DOHH2 (cell line): ENCODE measurements at regions not wholly inside any gene's neighbourhood (a gene's known extent, or its start where the extent isn't known, plus 50 kb on each side); places are given as distances from the start of the nearest gene placed in this dataset.
"Not testable (repeated sequence)": the region's sequence is repeated elsewhere in the genome, so short reads cannot be mapped to it uniquely, and the experiment has no call there.

Experiments
- H3F3A ChIP-seq: fragments of 200-600 bp; sonication (generic), shearing (Covaris generic); 2 replicates; pipeline ENCODE4 v1.6.0; 2016; ENCODE audit warnings: antibody characterized with exemption, mild to moderate bottlenecking; ENCODE audit not compliant: control insufficient read depth, insufficient read depth
- H3K27ac ChIP-seq: fragments of 200-600 bp; sonication (generic); 2 replicates; pipeline ENCODE4 v1.5.1; 2014; ENCODE audit warnings: low read depth, mild to moderate bottlenecking, low read length, moderate library complexity
- H3K27me3 ChIP-seq: fragments of 200-600 bp; sonication (generic); 2 replicates; pipeline ENCODE4 v1.6.1; 2014; ENCODE audit warnings: mild to moderate bottlenecking, low read length, mixed read lengths; ENCODE audit not compliant: control insufficient read depth
- H3K36me3 ChIP-seq: fragments of 200-600 bp; sonication (generic); 2 replicates; pipeline ENCODE4 v1.6.1; 2014; ENCODE audit warnings: mild to moderate bottlenecking, low read length, moderate library complexity, mixed read lengths; ENCODE audit not compliant: control insufficient read depth
- H3K4me1 ChIP-seq: fragments of 200-600 bp; sonication (generic); 2 replicates; pipeline ENCODE4 v1.6.1; 2014; ENCODE audit warnings: mild to moderate bottlenecking, low read length, mixed read lengths; ENCODE audit not compliant: control insufficient read depth
- H3K4me2 ChIP-seq: fragments of 200-600 bp; sonication (generic); 2 replicates; pipeline ENCODE4 v1.6.0; 2014; ENCODE audit warnings: mild to moderate bottlenecking, low read length, moderate library complexity
- H3K4me3 ChIP-seq: fragments of 200-600 bp; sonication (generic); 2 replicates; pipeline ENCODE4 v1.5.1; 2014; ENCODE audit warnings: mild to moderate bottlenecking, low read length, mixed read lengths
- H3K79me2 ChIP-seq: fragments of 200-600 bp; sonication (generic); 2 replicates; pipeline ENCODE4 v1.6.1; 2014; ENCODE audit warnings: mild to moderate bottlenecking, low read length, mixed read lengths; ENCODE audit not compliant: control insufficient read depth
- H3K9me2 ChIP-seq: fragments of 200-600 bp; sonication (generic); replicated peaks from 2 replicates; pipeline ENCODE4 v1.6.1; 2014; ENCODE audit warnings: mild to moderate bottlenecking, low read length, mixed read lengths; ENCODE audit not compliant: control insufficient read depth
- H3K9me3 ChIP-seq: fragments of 200-600 bp; sonication (generic); 2 replicates; pipeline ENCODE4 v1.6.1; 2014; ENCODE audit warnings: antibody characterized with exemption, low read length, mixed read lengths; ENCODE audit not compliant: control insufficient read depth, insufficient read depth
- H4K20me1 ChIP-seq: fragments of 200-600 bp; sonication (generic); 2 replicates; pipeline ENCODE4 v1.6.0; 2014; ENCODE audit warnings: low read depth, mild to moderate bottlenecking, antibody characterized with exemption, low read length, moderate library complexity; ENCODE audit not compliant: control insufficient read depth, insufficient read depth
- EZH2phosphoT487 ChIP-seq: fragments of 200-600 bp; sonication (generic); IDR thresholded peaks from 2 replicates; pipeline ENCODE4 v1.6.1; 2017; ENCODE audit warnings: borderline replicate concordance, mild to moderate bottlenecking, antibody characterized with exemption, low read length, moderate library complexity, mixed read lengths
- TF ChIP-seq, protein P1 (sequence below): fragments of 200-600 bp; sonication (generic); IDR thresholded peaks from one replicate; pipeline ENCODE4 v1.5.1; 2014; ENCODE audit warnings: antibody characterized with exemption, mild to moderate bottlenecking, low read depth, low read length; ENCODE audit not compliant: poor library complexity, severe bottlenecking

DNA sequence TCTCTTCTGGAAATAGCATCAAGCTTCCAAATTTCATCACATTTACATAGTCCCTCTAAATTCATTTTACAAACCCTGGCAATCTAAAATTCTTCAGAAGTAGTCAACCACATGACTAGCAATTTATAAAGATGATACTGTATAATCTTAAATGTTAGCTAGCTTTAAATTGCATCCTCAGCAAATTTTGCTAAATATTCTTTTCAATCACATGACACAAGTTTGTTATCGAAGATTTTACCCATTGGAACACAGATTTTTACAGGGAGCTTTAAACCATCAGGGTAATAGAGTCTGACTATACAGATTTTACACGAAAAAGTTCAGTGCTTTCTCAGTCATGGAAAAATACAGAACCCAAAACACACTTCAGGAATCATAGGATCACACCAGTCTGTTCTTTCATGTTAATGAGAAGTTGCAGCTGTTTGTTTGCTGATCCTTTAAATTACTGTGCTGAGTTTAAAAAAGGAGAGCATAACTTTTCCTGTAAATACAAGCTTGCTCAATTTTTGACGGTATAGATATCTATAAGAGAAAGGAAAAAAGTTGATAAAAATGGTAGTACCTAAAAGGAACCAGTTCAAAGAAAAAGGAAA, 445.8 kb upstream of the ADGRB3 start:
- no peak overlapping the region for H3K4me3 ChIP-seq
- no peaks in the 10 kb centered on the region for H3F3A ChIP-seq
- no peaks in the 10 kb centered on the region for H3K79me2 ChIP-seq
- no peaks in the 10 kb centered on the region for H4K20me1 ChIP-seq
- no peak overlapping the region for H3K4me2 ChIP-seq
- no peaks in the 10 kb centered on the region for H3K4me1 ChIP-seq
- TF ChIP-seq, protein P1, sequence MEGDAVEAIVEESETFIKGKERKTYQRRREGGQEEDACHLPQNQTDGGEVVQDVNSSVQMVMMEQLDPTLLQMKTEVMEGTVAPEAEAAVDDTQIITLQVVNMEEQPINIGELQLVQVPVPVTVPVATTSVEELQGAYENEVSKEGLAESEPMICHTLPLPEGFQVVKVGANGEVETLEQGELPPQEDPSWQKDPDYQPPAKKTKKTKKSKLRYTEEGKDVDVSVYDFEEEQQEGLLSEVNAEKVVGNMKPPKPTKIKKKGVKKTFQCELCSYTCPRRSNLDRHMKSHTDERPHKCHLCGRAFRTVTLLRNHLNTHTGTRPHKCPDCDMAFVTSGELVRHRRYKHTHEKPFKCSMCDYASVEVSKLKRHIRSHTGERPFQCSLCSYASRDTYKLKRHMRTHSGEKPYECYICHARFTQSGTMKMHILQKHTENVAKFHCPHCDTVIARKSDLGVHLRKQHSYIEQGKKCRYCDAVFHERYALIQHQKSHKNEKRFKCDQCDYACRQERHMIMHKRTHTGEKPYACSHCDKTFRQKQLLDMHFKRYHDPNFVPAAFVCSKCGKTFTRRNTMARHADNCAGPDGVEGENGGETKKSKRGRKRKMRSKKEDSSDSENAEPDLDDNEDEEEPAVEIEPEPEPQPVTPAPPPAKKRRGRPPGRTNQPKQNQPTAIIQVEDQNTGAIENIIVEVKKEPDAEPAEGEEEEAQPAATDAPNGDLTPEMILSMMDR = no peak
- no peak for TF ChIP-seq EZH2phosphoT487
- H3K27me3 ChIP-seq = no peaks in the 10 kb centered on the region
- no peaks in the 10 kb centered on the region for H3K36me3 ChIP-seq
- no peaks in the 10 kb centered on the region for H3K9me3 ChIP-seq
- no peak overlapping the region for H3K27ac ChIP-seq
- no peaks in the 10 kb centered on the region for H3K9me2 ChIP-seq

DNA sequence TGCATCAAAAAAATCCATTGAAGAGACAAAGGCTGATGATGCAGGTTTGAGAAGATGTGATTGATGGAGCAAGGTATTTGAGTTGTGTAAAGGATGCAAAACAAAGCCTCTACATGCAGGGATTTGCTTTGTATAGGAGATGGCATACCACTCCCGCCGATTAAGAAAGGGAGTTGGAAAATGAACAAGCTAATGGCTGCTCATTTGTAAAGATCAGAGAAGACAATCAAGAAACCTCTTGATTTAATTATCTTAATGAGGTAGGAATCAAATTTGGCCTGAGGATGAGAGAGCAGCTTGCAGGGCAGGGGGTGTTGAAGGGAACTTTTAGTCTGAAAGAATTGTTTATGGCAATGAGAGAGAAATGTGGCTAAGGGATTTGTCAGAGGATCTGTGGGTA, 448.2 kb upstream of the ADGRB3 start:
- Histone ChIP-seq H3K9me2 (no peaks in the 10 kb centered on the region), H3K4me3 (no peak overlapping the region), H3K27ac (no peak overlapping the region), H3K4me2 (no peak overlapping the region), H3K36me3 (no peaks in the 10 kb centered on the region), H3F3A (no peaks in the 10 kb centered on the region), H3K9me3 (no peaks in the 10 kb centered on the region), H3K4me1 (no peaks in the 10 kb centered on the region), H4K20me1 (no peaks in the 10 kb centered on the region), H3K27me3 (no peaks in the 10 kb centered on the region), H3K79me2 (no peaks in the 10 kb centered on the region)
- TF ChIP-seq, protein P1 = no peak
- TF ChIP-seq EZH2phosphoT487 = no peak

DNA sequence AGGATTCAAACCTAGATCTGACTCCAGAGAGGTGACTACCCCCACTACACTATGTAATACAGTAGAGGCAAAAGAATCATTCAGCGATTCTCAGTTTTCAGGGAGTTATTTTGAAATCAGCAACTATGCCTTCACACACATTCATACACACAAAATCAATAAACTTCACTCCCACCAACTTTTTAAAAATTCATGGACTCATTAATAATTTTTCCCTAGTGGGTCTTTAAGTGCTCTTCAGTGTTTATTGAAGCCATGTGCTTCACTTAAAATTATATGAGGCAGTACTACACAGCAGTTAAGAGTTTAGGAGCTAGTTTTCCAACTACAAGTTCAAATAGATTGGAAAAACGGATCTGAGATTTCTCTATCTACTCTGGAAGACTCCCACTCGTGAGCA, 452.7 kb upstream of the ADGRB3 start:
- H3K79me2 ChIP-seq = no peaks in the 10 kb centered on the region
- no peaks in the 10 kb centered on the region for H3K9me2 ChIP-seq
- H3K4me2 ChIP-seq = no peak overlapping the region
- no peaks in the 10 kb centered on the region for H3K27me3 ChIP-seq
- no peaks in the 10 kb centered on the region for H3K36me3 ChIP-seq
- H3F3A ChIP-seq = no peaks in the 10 kb centered on the region
- H3K27ac ChIP-seq = no peak overlapping the region
- TF ChIP-seq, protein P1 = no peak
- TF ChIP-seq EZH2phosphoT487 = no peak
- H3K4me3 ChIP-seq = no peak overlapping the region
- no peaks in the 10 kb centered on the region for H3K4me1 ChIP-seq
- H3K9me3 ChIP-seq = no peaks in the 10 kb centered on the region
- H4K20me1 ChIP-seq = no peaks in the 10 kb centered on the region

DNA sequence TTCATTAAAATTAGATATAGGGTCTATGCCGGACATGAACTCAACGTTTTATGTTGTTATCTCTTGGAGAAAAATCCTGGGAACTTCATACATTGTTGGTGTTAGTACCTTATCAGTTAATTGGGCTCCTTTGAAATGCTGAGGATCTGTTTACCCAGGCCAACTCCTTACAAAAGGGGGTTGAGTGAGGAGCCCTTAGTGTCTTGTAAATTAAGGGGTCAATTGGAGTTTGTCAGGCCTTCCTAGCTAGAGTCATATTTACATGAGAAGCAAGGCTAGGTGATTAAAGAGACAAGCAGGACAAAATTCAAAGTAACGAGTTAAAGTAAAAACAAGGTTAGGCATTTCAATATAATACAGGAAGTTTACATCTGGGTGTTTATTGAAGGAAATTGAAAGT, 454.1 kb upstream of the ADGRB3 start:
- not testable (repeated sequence) for H3K9me3 ChIP-seq, H3K27me3 ChIP-seq, H3K9me2 ChIP-seq, H3K27ac ChIP-seq, H3K36me3 ChIP-seq, H3K4me2 ChIP-seq, H3K79me2 ChIP-seq, H3K4me3 ChIP-seq, H4K20me1 ChIP-seq, H3K4me1 ChIP-seq, H3F3A ChIP-seq
